Mammary epithelial cell (primary cell): ENCODE measurements at regions not wholly inside any gene's neighbourhood (a gene's known extent, or its start where the extent isn't known, plus 50 kb on each side); places are given as distances from the start of the nearest gene placed in this dataset.

Experiments used
- CTCF ChIP-seq, 2 donors: IDR thresholded peaks in 1 of 2; conservative IDR thresholded peaks in 1 of 2; 2 replicates each; pipeline ENCODE4 v1.5.1; 2011 to 2012; ENCODE audit warnings: inconsistent platforms in 2 of 2, low read length in 2 of 2, mild to moderate bottlenecking in 2 of 2, control low read depth in 1 of 2, low read depth in 1 of 2; ENCODE audit not compliant: insufficient read depth in 1 of 2; ENCODE audit errors: extremely low read depth in 1 of 2
- EZH2 ChIP-seq: IDR thresholded peaks from 2 replicates; pipeline ENCODE4 v1.6.1; 2012; ENCODE audit warnings: low read length, inconsistent platforms, borderline replicate concordance

GRCh38 chr6:47161176-47161687 lies 119.1 kb upstream of the ADGRF1 start:
- no peak for TF ChIP-seq CTCF (conservative IDR thresholded peaks at IDR 0.05 in 1 of 2, IDR thresholded peaks at IDR 0.05 in 1 of 2; ENCODE audit: extremely low read depth in 1 of 2, insufficient read depth in 1 of 2, low read depth in 1 of 2, low read length in 2 of 2)
- TF ChIP-seq EZH2, result no peak
